Tibial nerve (tissue), 4 donors: ENCODE measurements at regions not wholly inside any gene's neighbourhood (a gene's known extent, or its start where the extent isn't known, plus 50 kb on each side); places are given as distances from the start of the nearest gene placed in this dataset.

Experiments
- CTCF ChIP-seq, 5 experiments: fragments of 200-600 bp in 3 of 5; fragments of 450-650 bp in 2 of 5; sonication (generic) in 3 of 5; IDR thresholded peaks; one replicate each; pipeline ENCODE4 v1.5.1; 2016 to 2019; ENCODE audit warnings: antibody characterized with exemption in 5 of 5, mild to moderate bottlenecking in 3 of 5, moderate library complexity in 2 of 5
- EP300 ChIP-seq, 2 donors: sonication (generic); formaldehyde crosslinking; IDR thresholded peaks; one replicate each; pipeline ENCODE4 v1.6.1; 2017; ENCODE audit warnings: antibody characterized with exemption in 2 of 2, mild to moderate bottlenecking in 1 of 2

DNA sequence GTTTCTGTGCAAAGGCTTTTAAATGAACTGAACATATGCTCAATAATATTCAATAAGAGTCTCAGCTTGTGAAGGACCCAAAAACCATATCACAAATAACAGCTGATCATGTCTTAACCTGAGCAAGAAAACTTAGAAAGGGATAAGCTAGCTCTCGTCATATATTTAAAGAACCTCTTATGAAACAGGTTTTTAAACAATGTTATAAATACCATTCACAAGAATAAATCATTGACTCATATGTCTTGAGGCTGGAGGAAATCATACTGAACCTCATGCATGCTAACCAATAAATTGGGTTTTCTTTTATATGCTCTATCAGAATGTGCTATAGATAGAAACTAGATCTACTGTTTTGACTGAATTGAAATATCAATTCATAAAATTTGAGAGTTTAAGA lies 426.9 kb downstream of the NOVA1 start:
- TF ChIP-seq EP300 (IDR thresholded peaks at IDR 0.05) (no peak), CTCF (IDR thresholded peaks at IDR 0.05) (no peak)
